ENCODE measurements at regions not wholly inside any gene's neighbourhood (a gene's known extent, or its start where the extent isn't known, plus 50 kb on each side); places are given as distances from the start of the nearest gene placed in this dataset.

DNA sequence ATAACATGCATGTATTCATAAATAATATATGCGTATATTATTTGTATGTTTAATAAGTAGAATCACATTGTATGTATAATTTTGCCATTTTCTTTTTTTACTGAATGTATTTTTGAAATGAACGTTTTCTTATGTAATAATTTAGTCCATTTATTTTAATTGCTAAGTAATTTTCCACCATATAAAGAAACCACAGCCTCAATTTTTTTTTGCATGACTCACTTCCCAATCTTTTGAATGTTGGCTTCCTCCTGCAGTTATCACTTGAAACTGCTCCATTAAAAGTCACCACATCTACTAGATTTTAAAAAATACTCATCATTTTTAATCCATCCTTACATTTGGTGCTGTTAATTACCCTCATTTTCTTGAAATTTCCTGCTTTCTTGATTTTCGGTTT lies 363.3 kb upstream of the MEF2C start:
- Histone ChIP-seq H3K4ac (ENCODE audit: low read depth, low read length) (no peak overlapping the region), H4K5ac (ENCODE audit: low read depth, low read length) (no peak overlapping the region), H3K4me2 (ENCODE audit: low read depth, low read length) (no peak overlapping the region), H3K79me1 (ENCODE audit: low read depth in 1 of 2, low read length in 2 of 2) (no peaks in the 10 kb centered on the region), H4K8ac (ENCODE audit: low read depth in 2 of 2, low read length in 2 of 2) (no peak overlapping the region), H4K20me1 (ENCODE audit: insufficient read depth, low read length) (no peaks in the 10 kb centered on the region), H3K9me3 (ENCODE audit: control insufficient read depth, insufficient read depth, low read length) (no peaks in the 10 kb centered on the region), H2BK5ac (ENCODE audit: low read depth, low read length, poor library complexity, severe bottlenecking) (no peak overlapping the region), H3K27me3 (ENCODE audit: control insufficient read depth, insufficient read depth, low read length) (no peaks in the 10 kb centered on the region), H3K18ac (ENCODE audit: low read depth, low read length) (no peak overlapping the region), H3K23ac (ENCODE audit: low read depth, low read length) (no peak overlapping the region), H3K4me1 (ENCODE audit: control insufficient read depth, insufficient read depth, low read length) (no peaks in the 10 kb centered on the region), H3K9ac (ENCODE audit: low read depth, low read length) (no peak overlapping the region), H2BK15ac (ENCODE audit: low read depth, low read length) (no peak overlapping the region), H2AFZ (replicated peaks; ENCODE audit: low read length, poor library complexity) (no peak overlapping the region), H3K27ac (ENCODE audit: insufficient read depth, low read length) (no peak overlapping the region), H2AK9ac (replicated peaks; ENCODE audit: low read depth, low read length, poor library complexity) (no peak overlapping the region), H3K14ac (replicated peaks; ENCODE audit: low read depth, low read length) (no peak overlapping the region), H3K36me3 (ENCODE audit: control insufficient read depth, insufficient read depth, low read length) (no peaks in the 10 kb centered on the region), H4K91ac (ENCODE audit: insufficient read depth, low read depth, low read length) (no peak overlapping the region), H2BK20ac (ENCODE audit: low read depth, low read length) (no peak overlapping the region), H3K56ac (ENCODE audit: extremely low read depth, insufficient read depth, low read length) (no peak overlapping the region), H2BK120ac (ENCODE audit: low read depth, low read length) (no peak overlapping the region), H3K4me3 (ENCODE audit: insufficient read depth, low read depth, low read length) (no peak overlapping the region), H3K9me1 (ENCODE audit: insufficient read depth, low read length) (no peaks in the 10 kb centered on the region), H2AK5ac (ENCODE audit: low read depth, low read length) (no peak overlapping the region)
- no CpG with 5 or more reads among the region's 3 CpGs for WGBS, 2 experiments (ENCODE audit: extremely low coverage in 2 of 2, insufficient read length in 1 of 2)
- TF ChIP-seq FOS (IDR thresholded peaks at IDR 0.05; ENCODE audit: low read depth, low read length) (no peak), MAZ (IDR thresholded peaks at IDR 0.05; ENCODE audit: borderline replicate concordance, low read depth, low read length) (no peak)
- no peak for ATAC-seq (ENCODE audit: low read depth)
- intact Hi-C loops (cut with micrococcal nuclease): no loop called here
- POLR2A ChIA-PET (ENCODE audit: unreplicated experiment): no interaction called here
- CTCF ChIA-PET: interaction anchor here (0.5 kb wide), 1 partner anchor 138 kb away, joined by 4 read pairs; no protein-coding TSS in a partner anchor
- DNase-seq: peak; percentile 17
- dilution Hi-C loops (cut with HindIII; ENCODE audit: low sequenced_read_pairs, unreplicated experiment): no loop called here
- BruUV-seq (replicated peaks): no TSS peak
- in situ Hi-C loops (cut with MboI; ENCODE audit: low sequenced_read_pairs): no loop called here
